ENCODE measurements at regions not wholly inside any gene's neighbourhood (a gene's known extent, or its start where the extent isn't known, plus 50 kb on each side); places are given as distances from the start of the nearest gene placed in this dataset.

DNA sequence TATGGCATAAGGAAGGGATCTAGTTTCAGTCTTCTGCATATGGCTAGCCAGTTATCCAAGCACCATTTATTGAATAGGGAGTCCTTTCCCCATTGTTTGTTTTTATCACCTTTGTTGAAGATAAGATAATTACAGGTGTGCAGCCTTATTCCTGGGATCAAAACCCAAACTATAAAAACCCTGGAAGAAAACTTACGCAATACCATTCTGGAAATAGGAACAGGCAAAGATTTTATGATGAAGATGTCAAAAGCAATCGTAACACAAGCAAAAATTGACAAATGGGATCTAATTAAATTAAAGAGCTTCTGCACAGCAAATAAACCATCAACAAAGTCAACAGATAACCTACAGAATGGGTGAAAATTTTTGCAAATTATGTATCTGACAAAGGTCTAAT lies 128.5 kb upstream of the DCN start:
- no peak for DNase-seq (ENCODE audit: low read depth)
- no peak overlapping the region for H3K4me3 ChIP-seq (ENCODE audit: low read depth, low read length)
- TF ChIP-seq, protein P1, sequence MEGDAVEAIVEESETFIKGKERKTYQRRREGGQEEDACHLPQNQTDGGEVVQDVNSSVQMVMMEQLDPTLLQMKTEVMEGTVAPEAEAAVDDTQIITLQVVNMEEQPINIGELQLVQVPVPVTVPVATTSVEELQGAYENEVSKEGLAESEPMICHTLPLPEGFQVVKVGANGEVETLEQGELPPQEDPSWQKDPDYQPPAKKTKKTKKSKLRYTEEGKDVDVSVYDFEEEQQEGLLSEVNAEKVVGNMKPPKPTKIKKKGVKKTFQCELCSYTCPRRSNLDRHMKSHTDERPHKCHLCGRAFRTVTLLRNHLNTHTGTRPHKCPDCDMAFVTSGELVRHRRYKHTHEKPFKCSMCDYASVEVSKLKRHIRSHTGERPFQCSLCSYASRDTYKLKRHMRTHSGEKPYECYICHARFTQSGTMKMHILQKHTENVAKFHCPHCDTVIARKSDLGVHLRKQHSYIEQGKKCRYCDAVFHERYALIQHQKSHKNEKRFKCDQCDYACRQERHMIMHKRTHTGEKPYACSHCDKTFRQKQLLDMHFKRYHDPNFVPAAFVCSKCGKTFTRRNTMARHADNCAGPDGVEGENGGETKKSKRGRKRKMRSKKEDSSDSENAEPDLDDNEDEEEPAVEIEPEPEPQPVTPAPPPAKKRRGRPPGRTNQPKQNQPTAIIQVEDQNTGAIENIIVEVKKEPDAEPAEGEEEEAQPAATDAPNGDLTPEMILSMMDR (IDR thresholded peaks at IDR 0.05; ENCODE audit: insufficient read depth, low read depth, low read length) = no peak

DNA sequence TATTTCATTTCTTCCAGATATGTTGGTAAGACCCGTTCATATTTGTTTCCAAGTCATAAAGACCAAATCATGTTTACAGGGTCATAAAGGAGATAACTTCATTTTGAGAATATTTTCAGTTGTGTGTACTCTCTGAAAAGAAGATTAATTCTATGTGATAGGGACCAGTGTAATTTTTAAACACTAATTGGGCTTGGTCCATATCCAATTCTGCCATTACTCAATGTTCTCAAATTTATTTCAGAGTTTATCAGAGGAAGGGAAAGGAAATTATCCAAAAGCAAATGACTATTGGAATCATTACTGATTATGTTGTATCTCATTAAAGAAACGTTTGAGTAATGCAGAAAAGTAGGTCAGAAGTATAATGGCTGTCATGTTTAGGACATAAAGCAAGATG lies 126.8 kb upstream of the DCN start:
- H3K4me3 ChIP-seq (ENCODE audit: low read depth, low read length) = no peak overlapping the region
- DNase-seq (ENCODE audit: low read depth) = no peak
- TF ChIP-seq, protein P1 (IDR thresholded peaks at IDR 0.05; ENCODE audit: insufficient read depth, low read depth, low read length) = no peak

DNA sequence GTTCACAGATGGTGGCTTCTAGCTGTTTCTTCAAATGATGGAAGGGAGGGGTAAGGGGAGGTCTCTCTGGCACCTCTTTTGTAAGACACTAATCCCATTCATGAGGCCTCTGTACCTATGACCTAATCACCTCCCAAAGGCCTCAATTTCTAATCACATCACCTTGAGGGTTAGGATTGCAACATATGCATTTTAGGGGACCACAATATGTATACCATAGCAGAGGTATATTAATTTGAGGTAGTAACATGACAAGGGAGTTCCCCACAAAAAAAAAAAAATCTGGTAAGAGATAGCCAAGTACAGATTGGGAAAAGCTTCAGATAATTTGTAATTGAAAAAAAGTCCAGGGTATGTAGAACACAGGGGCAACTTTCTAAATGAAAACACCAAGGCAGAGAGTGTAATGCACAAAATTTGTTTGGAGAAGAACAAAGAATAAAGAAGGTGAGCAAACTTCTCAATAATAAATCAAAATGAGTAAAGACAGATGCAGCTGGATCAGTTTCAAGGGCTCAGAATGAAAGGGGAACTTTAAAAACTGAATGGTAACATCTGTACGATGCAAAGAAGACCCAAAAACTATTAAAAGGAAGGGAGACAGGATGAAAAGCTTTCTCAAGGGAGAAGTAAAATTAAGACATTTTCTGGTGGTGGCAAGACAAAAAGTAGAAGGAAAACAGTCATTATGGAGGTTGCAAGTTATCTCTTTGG lies 125.5 kb upstream of the DCN start:
- TF ChIP-seq, protein P1 (IDR thresholded peaks at IDR 0.05; ENCODE audit: insufficient read depth, low read depth, low read length) = no peak
- no peak overlapping the region for H3K4me3 ChIP-seq (ENCODE audit: low read depth, low read length)
- no peak for DNase-seq (ENCODE audit: low read depth)

DNA sequence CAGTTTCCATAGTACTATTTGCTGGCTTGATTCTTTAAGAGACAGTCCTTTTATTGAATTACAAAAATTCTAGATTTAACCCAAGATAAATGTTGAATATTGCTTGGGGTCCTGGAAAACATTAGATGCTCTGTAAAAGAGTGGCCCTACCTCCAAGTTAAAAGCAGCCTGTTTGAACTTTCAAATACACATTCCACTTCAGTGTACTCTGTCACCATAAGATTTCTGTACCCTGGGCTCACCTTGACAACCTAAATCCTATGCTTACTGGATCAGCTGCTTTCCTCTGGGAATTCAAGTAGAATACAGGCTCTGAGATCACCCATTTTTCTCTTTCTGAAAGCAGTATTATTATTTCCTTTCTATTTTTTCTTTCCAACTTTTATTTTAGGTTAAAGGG lies 107.7 kb upstream of the DCN start:
- no peak for DNase-seq (ENCODE audit: low read depth)
- TF ChIP-seq, protein P1 (IDR thresholded peaks at IDR 0.05; ENCODE audit: insufficient read depth, low read depth, low read length) = no peak
- H3K4me3 ChIP-seq (ENCODE audit: low read depth, low read length) = no peak overlapping the region

DNA sequence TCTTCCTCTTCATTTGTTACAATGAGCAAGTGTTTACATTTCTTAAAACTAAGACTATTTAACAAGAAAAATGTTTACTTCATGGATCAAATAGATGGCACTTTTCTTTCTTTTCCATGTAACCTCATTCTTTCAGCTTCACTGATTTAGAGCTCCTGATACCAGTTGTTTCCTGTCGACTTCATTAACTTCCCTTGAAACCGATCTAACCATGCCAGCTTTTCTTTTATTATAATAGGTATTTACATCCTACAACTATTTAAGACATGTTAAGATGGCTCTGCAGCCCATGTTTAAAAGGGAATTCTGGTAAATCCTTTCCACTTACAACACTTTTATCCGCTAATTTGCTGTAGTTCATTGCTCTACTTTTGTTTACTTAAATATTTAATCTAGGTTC lies 107.3 kb upstream of the DCN start:
- TF ChIP-seq, protein P1 (IDR thresholded peaks at IDR 0.05; ENCODE audit: insufficient read depth, low read depth, low read length) = no peak
- DNase-seq (ENCODE audit: low read depth) = no peak
- no peak overlapping the region for H3K4me3 ChIP-seq (ENCODE audit: low read depth, low read length)

DNA sequence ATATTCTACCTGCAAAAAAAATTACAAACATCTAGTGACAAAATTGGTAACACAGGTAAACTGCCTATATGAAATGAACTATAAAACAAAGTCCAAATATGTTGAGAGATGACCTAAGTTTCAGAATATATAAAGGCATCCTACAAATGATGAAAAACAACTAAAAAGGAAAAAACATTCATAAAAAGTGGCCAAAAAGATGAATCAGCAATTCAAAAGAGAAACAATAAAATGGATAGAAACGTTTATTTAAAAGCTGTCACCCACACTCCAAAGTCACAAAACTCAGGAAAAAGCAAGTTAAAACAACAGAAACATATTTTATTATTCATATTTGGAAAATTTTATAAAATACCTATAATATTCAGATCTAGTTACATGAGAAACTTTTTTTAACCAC lies 106.5 kb upstream of the DCN start:
- TF ChIP-seq, protein P1 (IDR thresholded peaks at IDR 0.05; ENCODE audit: insufficient read depth, low read depth, low read length) = no peak
- DNase-seq (ENCODE audit: low read depth) = no peak
- H3K4me3 ChIP-seq (ENCODE audit: low read depth, low read length) = no peak overlapping the region

DNA sequence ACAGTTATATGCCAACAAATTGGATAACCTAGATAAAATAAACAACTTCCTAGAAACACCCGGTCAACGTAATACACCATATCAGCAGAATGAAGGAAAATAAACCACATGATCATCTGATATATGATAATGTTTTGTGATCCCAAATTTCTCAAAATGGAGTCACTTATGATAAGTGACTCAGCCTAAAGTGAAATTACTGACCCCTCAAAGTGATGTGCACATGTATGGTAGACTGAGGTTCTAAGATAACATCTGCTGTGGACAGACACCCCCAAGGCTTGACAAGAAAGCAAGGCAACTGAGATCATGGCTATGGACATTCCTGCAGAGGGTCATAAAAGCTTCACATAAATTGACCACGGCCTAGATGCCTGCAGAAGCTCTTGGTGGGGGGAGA lies 105.1 kb upstream of the DCN start:
- no peak overlapping the region for H3K4me3 ChIP-seq (ENCODE audit: low read depth, low read length)
- TF ChIP-seq, protein P1 (IDR thresholded peaks at IDR 0.05; ENCODE audit: insufficient read depth, low read depth, low read length) = no peak
- DNase-seq (ENCODE audit: low read depth) = peak; percentile 39

Measured in fibroblast of villous mesenchyme (primary cell).